Activated T-helper 1 cell treated with Interleukin-2 at 50 U/mL for 16 hours (primary cell): ENCODE measurements at regions not wholly inside any gene's neighbourhood (a gene's known extent, or its start where the extent isn't known, plus 50 kb on each side); places are given as distances from the start of the nearest gene placed in this dataset.
A peak's percentile ranks its signal among the peaks of the same experiment; 100 is the strongest.
"Not testable (repeated sequence)": the region's sequence is repeated elsewhere in the genome, so short reads cannot be mapped to it uniquely, and the experiment has no call there.

Experiments
- DNase-seq: peaks from one replicate; pipeline ENCODE4 v3.0.0-alpha.2; 2020; ENCODE audit warnings: low read depth

GRCh38 chr12:7591531-7591930 is 74.2 kb downstream of the APOBEC1 start:
- no peak for DNase-seq

- not testable (repeated sequence) for DNase-seq
Observed at GRCh38 chr12:7590085-7590484, 75.6 kb downstream of the APOBEC1 start.

- peak; percentile 7 for DNase-seq
Observed at GRCh38 chr12:7588742-7589329, 76.9 kb downstream of the APOBEC1 start.

GRCh38 chr12:7584137-7584536 is 80.6 kb upstream of the CD163 start:
- not testable (repeated sequence) for DNase-seq

- no peak for DNase-seq
Observed at GRCh38 chr12:7583471-7583870, 79.9 kb upstream of the CD163 start.

GRCh38 chr12:7582796-7583195 is 79.2 kb upstream of the CD163 start:
- DNase-seq, result no peak

- no peak for DNase-seq
Observed at GRCh38 chr12:7581625-7582024, 78.0 kb upstream of the CD163 start.

GRCh38 chr12:7581046-7581445 is 77.5 kb upstream of the CD163 start:
- no peak for DNase-seq

GRCh38 chr12:7571257-7571656 is 67.7 kb upstream of the CD163 start:
- no peak for DNase-seq

- DNase-seq, result no peak
Observed at GRCh38 chr12:7557227-7557626, 53.6 kb upstream of the CD163 start.

- DNase-seq, result no peak
Observed at GRCh38 chr12:7555752-7556151, 52.2 kb upstream of the CD163 start.

- not testable (repeated sequence) for DNase-seq
Observed at GRCh38 chr12:7554831-7555230, 51.3 kb upstream of the CD163 start.
